GM12891 (cell line): ENCODE measurements at regions not wholly inside any gene's neighbourhood (a gene's known extent, or its start where the extent isn't known, plus 50 kb on each side); places are given as distances from the start of the nearest gene placed in this dataset.

Source experiments
- POLR2A ChIP-seq: IDR thresholded peaks from 2 replicates; pipeline ENCODE4 v1.6.1; 2011; ENCODE audit warnings: low read depth, low read length, control low read depth
- POLR2AphosphoS5 ChIP-seq: IDR thresholded peaks from 2 replicates; pipeline ENCODE4 v1.6.1; 2011; ENCODE audit warnings: low read depth, low read length, control low read depth

DNA sequence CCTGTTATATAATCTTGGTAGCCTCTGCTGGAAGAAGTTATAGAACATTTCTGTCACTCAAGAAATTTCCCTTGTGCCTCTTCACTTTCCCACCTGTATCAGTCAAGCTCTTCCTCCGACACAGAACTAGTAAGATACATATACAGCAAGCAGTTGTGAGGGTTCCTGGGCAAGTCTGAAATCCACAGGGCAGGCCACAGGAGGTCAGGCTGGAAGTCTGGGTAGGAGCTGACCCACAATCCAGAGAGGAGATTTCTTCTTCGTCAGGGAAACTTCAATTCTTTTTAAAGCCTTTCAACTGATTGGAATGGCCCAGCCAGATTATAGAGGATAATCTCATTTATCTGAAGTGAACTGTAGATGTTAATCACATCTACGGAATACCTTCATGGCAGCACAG is 96.4 kb upstream of the FMN2 start:
- TF ChIP-seq POLR2A = no peak
- no peak for TF ChIP-seq POLR2AphosphoS5
